ENCODE measurements at regions not wholly inside any gene's neighbourhood (a gene's known extent, or its start where the extent isn't known, plus 50 kb on each side); places are given as distances from the start of the nearest gene placed in this dataset.

GRCh38 chr2:203789618-203790017 lies 78.0 kb upstream of the CTLA4 start:
- no peaks in the 10 kb centered on the region for H3K9me3 ChIP-seq (replicated peaks)
- no peaks in the 10 kb centered on the region; the same call in 1 of the 2 replicates for H3K4me1 ChIP-seq (replicated peaks)
- H3K36me3 ChIP-seq: no peaks in the 10 kb centered on the region
- no peak overlapping the region for H3K4me3 ChIP-seq
- no peaks in the 10 kb centered on the region for H3K27me3 ChIP-seq (replicated peaks)
- DNase-seq (ENCODE audit: low read depth in 1 of 2, low spot score in 2 of 2): no peak
- H3K27ac ChIP-seq: no peak overlapping the region

GRCh38 chr2:203790134-203790852 lies 77.3 kb upstream of the CTLA4 start:
- DNase-seq (ENCODE audit: low read depth in 1 of 2, low spot score in 2 of 2): no peak
- H3K4me3 ChIP-seq: no peak overlapping the region
- no peaks in the 10 kb centered on the region for H3K9me3 ChIP-seq (replicated peaks)
- H3K36me3 ChIP-seq: no peaks in the 10 kb centered on the region
- H3K27me3 ChIP-seq (replicated peaks): no peaks in the 10 kb centered on the region
- no peak overlapping the region for H3K27ac ChIP-seq
- no peaks in the 10 kb centered on the region for H3K4me1 ChIP-seq (replicated peaks)

- Histone ChIP-seq H3K4me1 (replicated peaks) (no peaks in the 10 kb centered on the region), H3K9me3 (replicated peaks) (no peaks in the 10 kb centered on the region), H3K27ac (no peak overlapping the region), H3K4me3 (no peak overlapping the region), H3K36me3 (no peaks in the 10 kb centered on the region), H3K27me3 (replicated peaks) (no peaks in the 10 kb centered on the region)
- DNase-seq (ENCODE audit: low read depth in 1 of 2, low spot score in 2 of 2): no peak
Observed at GRCh38 chr2:203796248-203797010, 71.1 kb upstream of the CTLA4 start.

- Histone ChIP-seq H3K9me3 (replicated peaks) (no peaks in the 10 kb centered on the region), H3K36me3 (no peaks in the 10 kb centered on the region), H3K27ac (no peak overlapping the region), H3K27me3 (replicated peaks) (no peaks in the 10 kb centered on the region), H3K4me1 (replicated peaks) (no peaks in the 10 kb centered on the region), H3K4me3 (no peak overlapping the region)
- no peak for DNase-seq (ENCODE audit: low read depth in 1 of 2, low spot score in 2 of 2)
Observed at GRCh38 chr2:203797276-203797675, 70.3 kb upstream of the CTLA4 start.

- Histone ChIP-seq H3K36me3 (no peaks in the 10 kb centered on the region), H3K27me3 (replicated peaks) (no peaks in the 10 kb centered on the region), H3K27ac (no peak overlapping the region), H3K4me3 (no peak overlapping the region), H3K9me3 (replicated peaks) (no peaks in the 10 kb centered on the region), H3K4me1 (replicated peaks) (no peaks in the 10 kb centered on the region)
- no peak for DNase-seq (ENCODE audit: low read depth in 1 of 2, low spot score in 2 of 2)
Observed at GRCh38 chr2:203797712-203798111, 69.9 kb upstream of the CTLA4 start.

GRCh38 chr2:203798296-203799087 lies 69.1 kb upstream of the CTLA4 start:
- Histone ChIP-seq H3K9me3 (replicated peaks) (no peaks in the 10 kb centered on the region), H3K4me3 (no peak overlapping the region), H3K36me3 (no peaks in the 10 kb centered on the region), H3K27me3 (replicated peaks) (no peaks in the 10 kb centered on the region), H3K27ac (no peak overlapping the region), H3K4me1 (replicated peaks) (0 out of 2 replicates have a peak, but pooled peaks cover 3% of the 10 kb centered on the region)
- DNase-seq (ENCODE audit: low read depth in 1 of 2, low spot score in 2 of 2): no peak

GRCh38 chr2:203799908-203800307 lies 67.7 kb upstream of the CTLA4 start:
- Histone ChIP-seq H3K36me3 (no peaks in the 10 kb centered on the region), H3K4me1 (replicated peaks) (peaks cover 6% of the 10 kb centered on the region; the same call in 1 of the 2 replicates), H3K27me3 (replicated peaks) (no peaks in the 10 kb centered on the region), H3K9me3 (replicated peaks) (no peaks in the 10 kb centered on the region), H3K27ac (no peak overlapping the region), H3K4me3 (no peak overlapping the region)
- no peak for DNase-seq (ENCODE audit: low read depth in 1 of 2, low spot score in 2 of 2)

- Histone ChIP-seq H3K9me3 (replicated peaks) (0 out of 2 replicates have a peak, but pooled peaks cover 2% of the 10 kb centered on the region), H3K27me3 (replicated peaks) (no peaks in the 10 kb centered on the region), H3K27ac (no peak overlapping the region), H3K36me3 (no peaks in the 10 kb centered on the region), H3K4me3 (no peak overlapping the region), H3K4me1 (replicated peaks) (peaks cover 6% of the 10 kb centered on the region; the same call in 1 of the 2 replicates)
- no peak for DNase-seq (ENCODE audit: low read depth in 1 of 2, low spot score in 2 of 2)
Observed at GRCh38 chr2:203800783-203801182, 66.8 kb upstream of the CTLA4 start.

GRCh38 chr2:203802342-203803052 lies 65.1 kb upstream of the CTLA4 start:
- Histone ChIP-seq H3K4me1 (replicated peaks) (peaks cover 8% of the 10 kb centered on the region; the same call in 1 of the 2 replicates), H3K36me3 (no peaks in the 10 kb centered on the region), H3K27ac (no peak overlapping the region), H3K27me3 (replicated peaks) (no peaks in the 10 kb centered on the region), H3K9me3 (replicated peaks) (0 out of 2 replicates have a peak, but pooled peaks cover 2% of the 10 kb centered on the region), H3K4me3 (no peak overlapping the region)
- no peak for DNase-seq (ENCODE audit: low read depth in 1 of 2, low spot score in 2 of 2)

- H3K4me3 ChIP-seq: no peak overlapping the region
- no peak overlapping the region for H3K27ac ChIP-seq
- no peak for DNase-seq (ENCODE audit: low read depth in 1 of 2, low spot score in 2 of 2)
Observed at GRCh38 chr2:203803053-203803429, 64.5 kb upstream of the CTLA4 start.

GRCh38 chr2:203804070-203804469 lies 63.5 kb upstream of the CTLA4 start:
- DNase-seq (ENCODE audit: low read depth in 1 of 2, low spot score in 2 of 2): peak in 1 of 2 experiments; percentile 30
- Histone ChIP-seq H3K4me1 (replicated peaks) (peaks cover 22% of the 10 kb centered on the region), H3K27ac (no peak overlapping the region), H3K9me3 (replicated peaks) (0 out of 2 replicates have a peak, but pooled peaks cover 2% of the 10 kb centered on the region), H3K27me3 (replicated peaks) (no peaks in the 10 kb centered on the region), H3K4me3 (no peak overlapping the region), H3K36me3 (no peaks in the 10 kb centered on the region)

More at GRCh38 chr2:203803053-203803429, 64.5 kb upstream of the CTLA4 start:
- H3K36me3 ChIP-seq: no peaks in the 10 kb centered on the region
- H3K9me3 ChIP-seq (replicated peaks): 0 out of 2 replicates have a peak, but pooled peaks cover 2% of the 10 kb centered on the region
- no peaks in the 10 kb centered on the region for H3K27me3 ChIP-seq (replicated peaks)
- H3K4me1 ChIP-seq (replicated peaks): peaks cover 12% of the 10 kb centered on the region

GRCh38 chr2:203804764-203805485 lies 62.6 kb upstream of the CTLA4 start:
- 0 out of 2 replicates have a peak, but pooled peaks cover 2% of the 10 kb centered on the region for H3K9me3 ChIP-seq (replicated peaks)
- H3K36me3 ChIP-seq: no peaks in the 10 kb centered on the region
- no peak overlapping the region for H3K27ac ChIP-seq
- no peak for DNase-seq (ENCODE audit: low read depth in 1 of 2, low spot score in 2 of 2)
- H3K27me3 ChIP-seq (replicated peaks): no peaks in the 10 kb centered on the region
- no peak overlapping the region for H3K4me3 ChIP-seq
- peaks cover 30% of the 10 kb centered on the region for H3K4me1 ChIP-seq (replicated peaks)

GRCh38 chr2:203805486-203805838 lies 62.1 kb upstream of the CTLA4 start:
- 0 out of 2 replicates have a peak, but pooled peaks cover 2% of the 10 kb centered on the region for H3K9me3 ChIP-seq (replicated peaks)
- H3K4me1 ChIP-seq (replicated peaks): peaks cover 30% of the 10 kb centered on the region
- no peak overlapping the region for H3K27ac ChIP-seq
- DNase-seq (ENCODE audit: low read depth in 1 of 2, low spot score in 2 of 2): no peak
- H3K36me3 ChIP-seq: no peaks in the 10 kb centered on the region
- H3K4me3 ChIP-seq: no peak overlapping the region
- no peaks in the 10 kb centered on the region for H3K27me3 ChIP-seq (replicated peaks)
